ENCODE measurements at regions not wholly inside any gene's neighbourhood (a gene's known extent, or its start where the extent isn't known, plus 50 kb on each side); places are given as distances from the start of the nearest gene placed in this dataset.

- TF ChIP-seq, protein P1, sequence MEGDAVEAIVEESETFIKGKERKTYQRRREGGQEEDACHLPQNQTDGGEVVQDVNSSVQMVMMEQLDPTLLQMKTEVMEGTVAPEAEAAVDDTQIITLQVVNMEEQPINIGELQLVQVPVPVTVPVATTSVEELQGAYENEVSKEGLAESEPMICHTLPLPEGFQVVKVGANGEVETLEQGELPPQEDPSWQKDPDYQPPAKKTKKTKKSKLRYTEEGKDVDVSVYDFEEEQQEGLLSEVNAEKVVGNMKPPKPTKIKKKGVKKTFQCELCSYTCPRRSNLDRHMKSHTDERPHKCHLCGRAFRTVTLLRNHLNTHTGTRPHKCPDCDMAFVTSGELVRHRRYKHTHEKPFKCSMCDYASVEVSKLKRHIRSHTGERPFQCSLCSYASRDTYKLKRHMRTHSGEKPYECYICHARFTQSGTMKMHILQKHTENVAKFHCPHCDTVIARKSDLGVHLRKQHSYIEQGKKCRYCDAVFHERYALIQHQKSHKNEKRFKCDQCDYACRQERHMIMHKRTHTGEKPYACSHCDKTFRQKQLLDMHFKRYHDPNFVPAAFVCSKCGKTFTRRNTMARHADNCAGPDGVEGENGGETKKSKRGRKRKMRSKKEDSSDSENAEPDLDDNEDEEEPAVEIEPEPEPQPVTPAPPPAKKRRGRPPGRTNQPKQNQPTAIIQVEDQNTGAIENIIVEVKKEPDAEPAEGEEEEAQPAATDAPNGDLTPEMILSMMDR (IDR thresholded peaks at IDR 0.05 in 4 of 5, conservative IDR thresholded peaks at IDR 0.05 in 1 of 5), result no peak
- TF ChIP-seq POLR2A (IDR thresholded peaks at IDR 0.05), result no peak
These were observed 143.7 kb upstream of the RUNX3 start for GRCh38 chr1:25073640-25074270.
